SHP77 treated with DMSO at 0.1 percent for 48 hours (cell line): ENCODE measurements at regions not wholly inside any gene's neighbourhood (a gene's known extent, or its start where the extent isn't known, plus 50 kb on each side); places are given as distances from the start of the nearest gene placed in this dataset.

ENCODE experiments used
- DNase-seq: peaks from one replicate; lab custom pipeline; 2025; lab: John Stamatoyannopoulos, UW

DNA sequence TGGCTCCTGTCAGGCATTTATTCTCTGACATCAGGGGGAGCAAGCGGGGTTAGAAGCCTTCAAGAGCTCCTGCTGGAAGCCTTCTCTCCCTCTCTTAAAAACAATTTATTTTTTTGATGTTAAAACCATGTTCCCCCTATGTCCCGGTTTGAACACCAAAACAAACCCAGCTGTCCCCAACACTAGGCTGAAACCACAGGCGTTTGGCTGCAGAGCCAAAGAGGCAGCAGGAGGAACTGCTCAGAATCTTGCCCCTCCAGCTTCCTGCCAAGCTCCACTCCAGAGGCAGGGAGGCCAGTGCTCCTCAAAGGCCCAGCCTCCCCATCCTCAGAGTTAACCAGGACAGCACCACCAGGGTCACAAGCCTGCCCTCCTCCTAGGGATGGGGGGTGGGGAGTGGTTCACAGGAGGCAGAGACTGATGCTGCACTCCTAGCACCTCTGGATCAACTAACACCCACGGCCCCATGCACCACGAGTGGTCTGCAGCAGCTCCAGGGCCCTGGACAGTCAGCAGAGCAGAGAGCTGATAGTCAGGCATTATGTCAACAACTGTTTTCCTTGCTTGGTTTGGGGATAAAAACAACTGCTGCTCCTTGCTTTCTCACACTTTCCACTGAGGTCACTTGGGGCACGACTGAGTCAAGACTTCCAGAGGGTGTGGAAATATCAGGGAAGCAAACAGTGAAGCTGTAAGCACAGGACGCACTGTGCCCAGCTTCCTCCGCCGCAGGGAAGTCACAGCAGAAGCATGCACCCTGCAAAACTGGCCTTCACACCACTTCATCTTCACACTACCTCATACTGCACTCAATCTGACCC, 96.5 kb upstream of the ADRA1B start:
- DNase-seq: no peak

DNA sequence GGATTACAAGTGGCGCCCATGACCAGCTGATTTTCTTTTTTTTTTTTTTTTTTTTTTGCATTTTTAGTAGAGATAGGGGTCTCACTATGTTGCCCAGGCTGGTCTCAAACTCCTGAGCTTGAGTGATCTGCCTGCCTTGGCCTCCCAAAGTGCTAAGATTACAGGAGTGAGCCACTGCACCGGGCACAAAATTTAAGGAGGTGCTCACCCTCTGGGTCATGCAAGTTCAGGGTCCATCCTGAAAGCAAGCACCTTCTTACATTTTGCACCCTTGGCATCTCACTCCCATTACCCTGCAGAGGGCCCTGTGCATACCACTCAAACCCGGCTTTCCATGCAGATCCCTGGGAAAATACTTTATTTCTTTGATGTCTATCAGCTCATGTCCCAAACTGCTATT, 95.6 kb upstream of the ADRA1B start:
- no peak for DNase-seq

DNA sequence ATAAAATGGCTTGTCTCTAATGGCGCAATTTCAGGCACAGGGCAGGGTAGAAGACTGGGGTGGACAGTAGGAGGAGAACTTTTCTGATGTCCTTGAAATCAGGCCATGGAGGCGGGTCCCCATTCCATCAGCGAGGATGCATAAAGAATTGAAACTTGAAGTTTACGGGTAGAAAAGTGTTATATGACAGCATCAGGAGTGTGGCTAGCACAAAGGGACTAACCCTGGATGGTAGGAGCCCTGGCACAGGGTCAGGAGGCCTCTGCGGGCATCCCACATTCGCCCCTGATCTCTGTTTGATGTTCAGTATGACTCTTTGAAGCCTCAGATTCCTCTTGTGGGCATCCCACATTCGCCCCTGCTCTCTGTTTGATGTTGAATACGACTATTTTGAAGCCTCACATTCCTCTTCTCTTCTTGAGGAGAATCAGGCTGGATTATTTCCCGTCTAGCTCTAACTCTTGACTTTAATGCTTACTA, 94.8 kb upstream of the ADRA1B start:
- no peak for DNase-seq

DNA sequence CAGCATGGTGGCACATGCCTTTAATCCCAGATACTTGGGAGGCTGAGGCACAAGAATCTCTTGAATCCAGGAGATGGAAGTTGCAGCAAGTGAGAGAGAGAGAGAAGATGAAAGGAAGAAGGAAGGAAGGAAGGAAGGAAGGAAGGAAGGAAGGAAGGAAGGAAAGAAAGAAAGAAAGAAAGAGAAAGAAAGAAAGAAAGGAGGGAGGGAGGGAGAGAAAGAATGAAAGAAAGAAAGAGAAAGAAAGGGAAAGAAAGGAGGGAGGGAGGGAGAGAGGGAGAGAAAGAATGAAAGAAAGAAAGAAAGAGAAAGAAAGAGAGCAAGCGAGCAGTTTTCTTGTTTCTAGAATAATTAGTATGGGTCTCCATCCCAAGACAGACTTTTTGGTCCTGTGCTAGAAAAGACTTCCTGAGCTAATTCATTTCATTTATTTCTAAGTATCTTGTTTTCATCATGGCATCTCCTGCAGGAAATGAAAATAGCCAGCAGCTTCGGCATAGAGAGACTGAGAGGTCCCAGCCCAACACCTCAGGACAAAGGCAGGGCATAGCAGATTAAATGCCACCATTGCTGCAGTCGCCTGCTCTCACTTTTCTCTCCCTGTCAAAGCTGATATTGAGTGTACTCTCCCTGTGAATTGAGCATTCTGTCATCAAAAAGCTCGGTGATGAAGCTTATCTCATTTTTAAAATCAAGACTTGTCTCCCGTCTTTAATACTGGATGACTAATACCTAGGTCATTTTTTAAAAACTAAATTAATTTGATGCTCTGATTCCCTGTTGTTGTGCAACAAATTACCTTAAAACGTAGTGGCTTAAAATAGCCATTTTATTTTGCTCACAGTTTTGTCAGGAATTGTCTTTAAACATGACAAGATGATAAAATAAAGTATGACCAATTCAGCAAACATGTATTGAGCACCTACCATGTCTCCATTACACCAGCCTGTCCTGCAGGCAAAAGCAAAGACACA, 91.8 kb upstream of the ADRA1B start:
- no peak for DNase-seq

DNA sequence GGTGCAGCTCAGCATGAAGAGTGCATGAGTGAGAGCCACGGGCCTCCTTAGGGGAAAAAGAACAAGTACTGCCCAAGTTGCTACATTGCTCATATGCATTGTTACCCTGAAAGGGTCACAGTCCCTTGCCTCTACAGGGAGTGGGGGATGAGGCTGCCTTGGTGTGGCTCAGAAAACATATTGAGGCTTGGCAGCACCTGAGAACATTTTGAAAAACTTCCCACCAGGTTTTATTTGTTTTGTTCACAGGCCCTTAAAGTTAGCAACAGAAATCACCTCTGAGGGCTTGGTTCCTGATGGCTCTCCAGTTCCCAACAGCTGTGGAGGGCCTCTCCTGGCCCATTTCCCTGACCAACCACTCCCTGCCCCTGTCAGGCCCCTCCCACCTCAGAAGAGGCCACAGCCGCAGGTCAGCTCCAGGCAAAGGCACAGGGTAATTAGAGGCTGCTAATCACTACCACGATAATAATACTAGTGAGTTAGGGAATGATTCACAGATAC, 90.7 kb upstream of the ADRA1B start:
- no peak for DNase-seq

DNA sequence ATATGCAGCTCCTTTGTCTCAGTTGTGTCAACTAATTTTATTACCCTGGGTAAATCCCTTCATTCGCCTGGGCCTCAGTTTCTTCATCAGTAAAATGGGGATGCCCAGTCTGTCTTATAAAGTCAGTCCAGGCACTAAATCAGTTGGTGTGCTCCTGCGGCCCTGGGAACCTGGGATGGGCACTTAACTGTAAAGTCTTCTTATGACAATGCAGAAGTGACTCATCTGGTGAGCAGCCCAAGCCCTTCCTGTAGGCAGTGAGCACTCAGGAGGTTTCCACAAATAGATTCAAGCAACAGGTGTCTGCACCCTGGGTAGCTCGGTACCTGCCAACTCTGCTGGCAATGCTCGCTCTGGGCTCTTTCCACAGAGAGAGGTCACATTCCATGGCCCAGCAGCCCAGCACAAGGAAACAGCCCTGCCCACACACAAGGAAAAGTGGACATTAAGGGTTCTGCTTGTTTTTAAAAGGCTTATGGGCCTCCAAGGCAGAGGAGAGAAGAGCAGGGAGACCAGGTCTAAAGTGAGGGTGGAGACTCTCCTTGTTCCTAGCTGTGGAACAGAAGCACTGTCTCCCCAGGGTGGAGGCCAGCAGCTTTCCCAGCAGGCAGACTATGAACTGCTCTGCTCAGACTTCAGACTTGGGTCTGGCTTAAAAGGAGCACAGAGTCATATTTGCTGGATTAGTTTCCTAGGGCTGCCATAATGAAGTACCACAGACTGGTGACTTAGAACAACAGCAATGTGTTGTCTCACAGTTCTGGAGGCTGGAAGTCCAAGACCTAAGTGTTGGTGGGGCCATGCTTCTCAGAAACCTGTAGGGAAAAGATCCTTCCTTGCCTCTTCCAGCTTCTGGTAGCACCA, 89.7 kb upstream of the ADRA1B start:
- DNase-seq: no peak

DNA sequence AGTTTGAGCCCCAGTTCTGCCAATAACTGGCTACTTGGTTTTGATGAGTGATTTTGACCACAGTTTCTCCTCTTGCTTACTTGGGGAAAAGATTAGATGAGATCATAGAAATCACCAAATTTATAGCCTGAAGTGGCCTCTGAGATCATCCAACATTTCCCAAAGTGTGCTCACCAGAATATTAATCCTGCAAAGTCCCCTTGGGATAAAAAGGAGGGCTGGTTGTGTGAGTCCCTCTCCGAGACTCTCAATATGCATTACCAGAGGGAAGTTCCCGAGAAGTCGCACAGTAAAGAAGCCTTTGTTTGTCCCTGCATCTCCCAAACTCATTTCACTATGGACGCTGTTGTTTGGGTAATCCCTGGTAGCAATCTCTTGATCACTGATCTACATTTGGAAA, 88.4 kb upstream of the ADRA1B start:
- DNase-seq: no peak

DNA sequence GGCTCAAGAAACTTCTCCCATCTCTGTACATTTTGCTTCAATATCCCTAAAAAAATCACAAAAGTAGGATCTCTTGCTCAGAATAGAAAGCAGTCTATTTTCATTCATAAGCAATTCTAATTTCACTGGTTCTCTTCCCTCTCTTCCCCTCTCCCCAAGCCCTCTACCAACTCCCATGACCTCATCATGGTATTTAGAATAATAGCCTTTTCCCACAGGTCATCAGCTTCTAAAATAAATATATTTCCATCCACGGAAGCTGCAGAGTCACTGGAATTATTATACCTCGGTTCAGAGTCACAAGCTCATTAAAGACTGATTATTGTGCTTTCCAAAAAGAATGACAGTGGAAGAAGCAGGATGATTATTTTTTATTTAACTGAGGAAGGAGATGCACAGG, 84.2 kb upstream of the ADRA1B start:
- DNase-seq: no peak

DNA sequence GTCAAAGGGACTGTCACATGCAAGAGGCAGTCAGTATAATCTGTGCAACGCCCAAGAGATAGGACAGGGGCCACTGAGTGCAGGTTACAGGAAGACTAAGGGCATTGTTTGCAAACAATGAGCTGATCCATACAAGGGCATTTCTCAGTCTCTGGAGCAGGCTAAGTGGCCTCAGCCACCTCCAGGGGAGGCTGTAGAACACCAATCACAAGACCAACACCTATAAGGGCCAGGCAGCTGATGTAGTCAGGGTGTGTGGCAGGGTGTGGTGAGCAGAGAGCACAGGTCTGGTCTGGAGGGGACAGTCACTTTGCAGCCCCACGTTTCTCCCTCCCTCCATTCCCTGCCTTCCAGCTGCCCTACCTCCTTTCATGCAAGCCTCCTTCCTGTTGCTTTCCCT, 83.2 kb upstream of the ADRA1B start:
- no peak for DNase-seq

DNA sequence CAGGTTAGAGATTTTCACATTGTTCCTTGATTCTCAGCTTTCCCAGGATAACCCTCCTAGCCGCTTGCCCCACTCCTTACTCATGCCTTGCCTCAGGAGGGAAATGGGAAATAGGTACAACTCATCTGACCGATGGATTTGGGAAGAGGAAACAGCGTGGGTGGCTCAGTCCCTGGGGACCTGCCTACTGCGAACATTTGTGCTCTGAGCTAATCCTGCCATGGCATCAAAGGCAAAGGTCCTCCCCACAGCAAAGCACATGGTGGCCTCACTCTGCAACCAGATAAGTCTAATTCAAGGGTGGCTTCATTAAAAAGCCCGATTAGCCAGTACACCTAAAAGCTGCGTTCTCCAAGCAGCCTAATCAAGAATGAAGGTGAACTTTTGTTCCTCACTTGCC, 82.4 kb upstream of the ADRA1B start:
- no peak for DNase-seq

DNA sequence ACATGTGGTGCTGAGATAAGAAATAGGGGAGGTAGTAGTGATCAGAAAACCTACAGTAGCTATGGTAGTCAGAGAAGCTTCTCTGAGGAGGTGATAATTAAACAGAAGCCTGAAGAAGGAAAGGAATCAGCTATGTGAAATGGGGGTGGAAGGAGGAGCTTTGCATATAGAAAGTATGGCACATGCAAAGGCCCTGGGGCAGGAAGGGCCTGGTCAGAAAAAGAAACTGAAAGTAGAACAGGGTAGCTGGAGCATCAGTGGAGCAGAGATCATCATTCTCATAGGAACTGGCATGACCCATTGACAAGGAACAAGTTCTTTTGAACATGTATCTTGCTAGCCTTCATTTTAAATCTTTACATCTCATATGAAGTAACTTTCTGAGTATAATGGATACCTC, 80.7 kb upstream of the ADRA1B start:
- DNase-seq: no peak

DNA sequence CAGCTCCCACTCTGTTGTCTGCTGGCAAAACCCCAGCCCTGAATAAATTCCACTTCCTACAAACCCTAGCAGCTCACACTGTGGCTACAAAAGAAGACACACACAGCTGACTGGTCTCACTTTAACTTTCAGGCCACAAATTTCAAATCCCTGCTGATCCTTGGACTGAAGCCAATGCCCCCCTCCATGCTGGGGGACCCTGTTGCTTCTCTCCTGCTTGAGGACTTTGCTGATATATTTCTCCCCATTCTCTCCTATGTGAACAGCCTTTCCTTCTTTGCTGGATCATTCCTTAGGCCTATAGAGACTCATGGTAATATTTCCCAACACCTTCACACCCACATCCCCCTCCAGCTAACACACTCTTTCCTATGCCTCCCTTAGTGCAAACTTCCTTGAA, 79.6 kb upstream of the ADRA1B start:
- no peak for DNase-seq

DNA sequence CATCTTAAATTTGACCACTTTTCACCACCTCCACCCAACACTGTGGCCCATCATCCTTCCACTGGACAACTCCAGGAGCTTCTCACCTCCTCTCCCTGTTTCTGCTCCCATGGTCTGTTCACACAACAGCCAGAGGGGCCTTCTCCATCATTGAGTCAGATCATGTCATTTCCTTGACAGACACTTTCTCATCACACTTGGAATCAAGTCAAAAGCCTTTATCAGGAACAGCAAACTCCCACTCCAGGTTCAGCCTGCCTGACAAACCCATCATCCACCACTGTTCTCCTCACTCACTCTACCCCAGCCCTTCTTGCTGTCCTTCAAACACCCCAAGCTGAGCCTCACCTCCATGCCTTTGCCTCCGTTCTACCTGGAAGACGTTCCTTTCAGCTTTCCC, 78.4 kb upstream of the ADRA1B start:
- no peak for DNase-seq

DNA sequence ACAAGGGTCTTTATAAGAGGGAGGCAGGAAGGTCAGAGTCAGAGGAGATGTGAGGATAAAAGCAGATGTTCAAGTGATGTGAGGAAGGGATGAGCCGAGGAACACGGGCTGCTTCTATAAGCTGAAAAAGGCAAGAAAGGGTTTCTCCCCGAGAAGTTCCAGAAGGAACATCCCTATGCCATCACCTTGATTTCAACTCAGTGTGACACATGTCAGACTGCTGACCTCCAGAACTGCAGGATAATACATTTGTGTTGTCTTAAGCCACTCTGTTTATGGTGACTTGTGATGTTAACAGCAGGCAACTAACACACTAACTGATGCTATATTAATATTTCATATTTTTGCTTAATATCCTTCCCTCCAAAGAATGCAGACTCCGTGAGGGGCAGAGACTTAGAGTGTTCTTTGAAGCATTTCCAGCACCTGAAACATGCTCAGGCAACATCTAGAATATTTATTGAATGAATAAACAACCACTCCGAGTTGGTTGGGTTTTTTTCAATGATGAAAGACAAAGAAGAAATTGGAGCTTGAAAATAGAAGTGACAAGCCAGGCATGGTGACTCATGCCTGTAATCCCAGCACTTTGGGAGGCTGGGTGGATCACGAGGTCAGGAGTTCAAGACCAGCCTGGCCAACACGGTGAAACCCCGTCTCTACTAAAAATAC, 77.6 kb upstream of the ADRA1B start:
- DNase-seq: no peak

DNA sequence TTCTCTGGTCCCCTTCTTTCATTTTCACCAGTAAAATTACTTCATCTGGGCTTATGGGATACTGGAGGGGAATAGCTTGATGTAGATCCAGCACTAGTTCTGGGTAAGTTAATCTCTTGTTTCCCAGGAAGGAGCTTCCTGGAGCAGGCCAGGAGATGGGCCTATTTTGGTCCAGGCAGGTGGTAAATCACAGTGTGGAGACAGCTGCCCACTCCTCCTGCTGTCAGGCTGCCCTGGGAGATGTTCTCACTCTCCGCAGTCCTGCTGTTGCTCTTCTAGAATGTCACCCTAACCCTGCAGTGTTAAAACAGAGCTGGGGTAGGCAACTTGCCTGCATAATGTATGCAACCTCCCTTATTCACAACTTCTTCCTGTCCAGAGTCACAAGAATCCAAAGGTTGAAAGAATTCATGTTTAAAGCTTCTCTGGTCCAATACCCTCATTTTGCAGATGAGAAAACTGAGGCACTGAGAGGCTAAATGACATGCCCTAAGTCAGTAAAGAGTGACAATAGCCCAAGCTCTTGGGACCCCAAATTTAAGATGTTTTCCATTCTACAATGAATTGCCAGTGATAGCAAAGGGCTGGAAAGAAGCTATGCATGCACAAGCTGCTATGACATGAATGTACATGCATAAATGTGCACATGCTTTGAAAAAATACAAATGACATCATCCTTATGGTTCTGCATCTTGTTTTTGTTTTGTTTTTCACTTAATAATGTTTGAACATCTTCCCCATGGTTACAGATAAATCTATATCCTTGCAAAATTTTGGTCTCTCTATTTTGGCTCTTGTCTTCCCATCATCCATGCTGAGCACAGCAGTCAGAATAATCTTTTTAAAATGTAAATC, 71.8 kb upstream of the ADRA1B start:
- DNase-seq: no peak

DNA sequence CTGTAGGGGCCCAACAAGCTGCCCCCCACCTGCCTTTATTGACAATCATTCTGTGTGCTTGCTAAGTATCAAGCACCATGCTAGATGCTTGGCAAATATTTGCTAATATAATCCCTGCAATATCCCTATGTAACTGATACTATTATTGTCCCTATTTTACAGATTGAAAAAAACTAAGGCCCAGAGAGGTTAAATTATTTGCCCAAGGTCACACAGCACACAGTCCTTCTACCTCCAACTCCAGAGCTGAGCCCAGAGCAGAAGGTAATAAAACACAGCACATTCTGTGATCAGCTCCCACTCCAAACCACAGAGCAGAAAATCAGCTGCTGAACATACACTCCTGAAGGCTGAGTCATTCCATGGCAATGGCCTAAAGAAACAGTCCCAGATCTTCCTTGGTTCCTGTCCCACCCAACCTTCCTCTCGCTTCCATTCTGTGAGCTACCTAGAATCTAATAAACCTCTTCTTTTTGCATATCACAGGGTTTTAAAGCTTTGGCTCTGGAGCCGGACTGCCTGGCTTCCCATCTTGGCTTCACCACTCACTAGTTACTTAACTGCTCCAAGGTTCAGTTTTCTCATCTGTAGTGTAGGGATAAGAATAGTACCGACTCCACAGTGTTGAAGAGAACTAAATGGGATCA, 66.7 kb upstream of the ADRA1B start:
- no peak for DNase-seq

DNA sequence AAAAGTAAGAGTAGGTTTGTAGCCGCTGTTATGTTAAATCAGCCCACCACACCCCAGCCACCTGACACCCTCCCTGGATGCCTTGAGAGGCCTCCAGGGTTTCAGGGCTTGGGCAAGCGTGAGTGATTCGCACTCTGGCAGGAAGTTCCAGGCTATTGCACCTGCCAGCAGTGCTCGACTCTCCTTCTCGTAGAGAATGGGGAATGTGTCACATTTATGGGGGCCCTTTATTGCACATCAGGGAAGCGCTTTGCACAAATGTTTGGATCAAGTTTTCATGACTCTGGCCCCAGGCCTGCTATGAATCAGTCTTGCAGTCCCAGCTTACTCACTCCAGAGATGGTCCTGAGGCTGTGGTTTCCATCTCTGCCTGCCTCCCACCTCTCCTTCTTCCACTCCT, 66.1 kb upstream of the ADRA1B start:
- no peak for DNase-seq

DNA sequence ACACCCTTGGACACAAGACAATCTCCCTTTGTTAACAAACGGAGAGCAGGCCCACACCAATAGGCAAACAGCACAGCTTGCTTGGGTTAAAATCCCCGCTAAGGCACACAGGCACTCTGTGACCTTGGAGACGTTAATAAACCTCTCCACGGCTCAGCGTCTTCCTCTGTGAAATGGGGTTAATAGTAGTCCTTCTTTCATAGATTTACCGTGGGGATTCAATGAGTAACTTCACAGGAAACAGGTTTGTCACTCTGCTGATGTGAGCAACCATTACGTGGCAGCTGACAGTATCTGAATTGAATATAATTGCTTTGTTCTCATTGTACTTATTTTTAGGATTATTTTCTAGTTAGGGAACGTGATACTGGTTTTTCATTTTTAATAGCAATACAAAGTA, 65.2 kb upstream of the ADRA1B start:
- no peak for DNase-seq

DNA sequence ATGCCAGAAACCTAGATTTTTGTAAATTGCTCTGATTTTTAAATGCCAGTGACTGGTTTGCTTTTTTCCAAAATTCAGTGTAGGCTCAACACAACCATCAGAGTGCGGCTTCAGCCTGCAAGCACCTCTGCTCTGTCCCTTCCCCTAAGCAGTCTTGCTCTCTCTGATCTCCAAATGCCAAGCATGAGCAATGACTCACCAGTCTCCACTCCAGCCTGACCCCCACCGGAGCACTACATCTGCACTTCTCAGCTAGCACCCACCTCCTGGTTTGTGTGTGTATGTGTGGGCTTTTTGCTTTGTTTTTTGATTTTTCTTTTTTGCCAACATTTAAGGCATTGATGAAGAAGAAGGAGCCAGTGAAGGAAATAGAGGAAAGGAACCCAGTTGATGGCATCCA, 61.4 kb upstream of the ADRA1B start:
- DNase-seq: no peak
